ENCODE measurements at regions not wholly inside any gene's neighbourhood (a gene's known extent, or its start where the extent isn't known, plus 50 kb on each side); places are given as distances from the start of the nearest gene placed in this dataset.

DNA sequence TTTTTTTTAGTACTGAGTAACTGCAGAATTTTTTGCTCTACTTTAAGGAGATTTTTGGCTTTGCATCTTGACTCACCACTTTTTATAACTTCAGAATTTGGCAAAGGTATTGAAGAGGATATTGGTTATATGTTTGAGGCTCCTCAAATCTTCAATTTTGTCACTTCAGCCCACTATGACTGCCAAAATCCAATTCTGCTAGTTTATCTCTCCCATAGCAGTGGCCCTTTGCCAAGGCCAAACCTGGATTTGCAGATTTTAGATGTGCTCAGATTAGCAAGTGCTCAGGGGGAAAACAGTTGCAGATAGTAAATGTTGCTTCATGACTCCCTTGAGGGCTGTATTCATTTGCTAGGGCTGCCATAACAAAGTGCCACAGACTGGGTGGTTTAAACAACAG is 427.5 kb downstream of the ADRA2A start:
- no peaks in the 10 kb centered on the region for H3K79me2 ChIP-seq (ENCODE audit: insufficient read depth, low read length)
- H2AFZ ChIP-seq (ENCODE audit: low read length), result no peak overlapping the region
- no peaks in the 10 kb centered on the region for H3K23me2 ChIP-seq (ENCODE audit: insufficient read length, low read depth, low read length, poor library complexity, severe bottlenecking)
- DNase-seq, result no peak
- H4K8ac ChIP-seq (replicated peaks; ENCODE audit: insufficient read length, low read depth, low read length), result no peak overlapping the region
- H3K36me3 Mint-ChIP-seq (ENCODE audit: insufficient read depth in 1 of 3, low read depth in 3 of 3), result peaks cover 15 to 42% (median 26%) of the 10 kb centered on the region in 3 experiments
- no peak overlapping the region for H3K9ac ChIP-seq (ENCODE audit: extremely low read depth, insufficient read length, low read length)
- no peak overlapping the region for H2BK12ac ChIP-seq (ENCODE audit: insufficient read length, low read depth, low read length)
- no peak overlapping the region for H3K4me2 ChIP-seq (ENCODE audit: insufficient read depth, insufficient read length, low read length)
- H3K14ac ChIP-seq (ENCODE audit: insufficient read depth, low read length), result no peak overlapping the region
- H3K23ac ChIP-seq (ENCODE audit: insufficient read length, low read depth, low read length), result no peak overlapping the region
- no peak overlapping the region for H3K27ac ChIP-seq (ENCODE audit: insufficient read length, low read depth, low read length)
- peaks cover 37 to 38% of the 10 kb centered on the region in 2 experiments for H3K4me1 Mint-ChIP-seq
- no peak overlapping the region for H3T11ph ChIP-seq (ENCODE audit: low read length)
- no peak overlapping the region for H4K5ac ChIP-seq (ENCODE audit: insufficient read length, low read depth, low read length)
- H3K18ac ChIP-seq (ENCODE audit: insufficient read length, low read depth, low read length), result no peak overlapping the region
- H2BK5ac ChIP-seq (ENCODE audit: insufficient read length, low read length), result no peak overlapping the region
- H3K79me1 ChIP-seq (ENCODE audit: insufficient read depth, low read depth, low read length, poor library complexity, severe bottlenecking), result no peaks in the 10 kb centered on the region
- H4K91ac ChIP-seq (ENCODE audit: insufficient read length, low read depth, low read length), result no peak overlapping the region
- H2BK15ac ChIP-seq (ENCODE audit: low read depth, low read length), result no peak overlapping the region
- no peaks in the 10 kb centered on the region for H3K27me3 Mint-ChIP-seq (ENCODE audit: low read depth)
- TF ChIP-seq, protein P1, sequence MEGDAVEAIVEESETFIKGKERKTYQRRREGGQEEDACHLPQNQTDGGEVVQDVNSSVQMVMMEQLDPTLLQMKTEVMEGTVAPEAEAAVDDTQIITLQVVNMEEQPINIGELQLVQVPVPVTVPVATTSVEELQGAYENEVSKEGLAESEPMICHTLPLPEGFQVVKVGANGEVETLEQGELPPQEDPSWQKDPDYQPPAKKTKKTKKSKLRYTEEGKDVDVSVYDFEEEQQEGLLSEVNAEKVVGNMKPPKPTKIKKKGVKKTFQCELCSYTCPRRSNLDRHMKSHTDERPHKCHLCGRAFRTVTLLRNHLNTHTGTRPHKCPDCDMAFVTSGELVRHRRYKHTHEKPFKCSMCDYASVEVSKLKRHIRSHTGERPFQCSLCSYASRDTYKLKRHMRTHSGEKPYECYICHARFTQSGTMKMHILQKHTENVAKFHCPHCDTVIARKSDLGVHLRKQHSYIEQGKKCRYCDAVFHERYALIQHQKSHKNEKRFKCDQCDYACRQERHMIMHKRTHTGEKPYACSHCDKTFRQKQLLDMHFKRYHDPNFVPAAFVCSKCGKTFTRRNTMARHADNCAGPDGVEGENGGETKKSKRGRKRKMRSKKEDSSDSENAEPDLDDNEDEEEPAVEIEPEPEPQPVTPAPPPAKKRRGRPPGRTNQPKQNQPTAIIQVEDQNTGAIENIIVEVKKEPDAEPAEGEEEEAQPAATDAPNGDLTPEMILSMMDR (conservative IDR thresholded peaks at IDR 0.05), result no peak
- H2AK5ac ChIP-seq (ENCODE audit: insufficient read length, low read length), result no peak overlapping the region
- H3K4ac ChIP-seq (ENCODE audit: low read depth, low read length), result no peak overlapping the region
- H2BK120ac ChIP-seq (ENCODE audit: low read depth, low read length, poor library complexity, severe bottlenecking), result no peak overlapping the region
- no peaks in the 10 kb centered on the region for H3K27me3 ChIP-seq (ENCODE audit: insufficient read depth, low read length)
- no peak overlapping the region for H3K4me3 Mint-ChIP-seq
- no peak overlapping the region for H3K27ac Mint-ChIP-seq
- H3K4me1 ChIP-seq (ENCODE audit: insufficient read depth, low read length), result peaks cover 11% of the 10 kb centered on the region; the same call in 1 of the 2 replicates
- H3K9me3 Mint-ChIP-seq, result peaks cover 37 to 38% of the 10 kb centered on the region in 2 experiments
- H4K20me1 ChIP-seq (ENCODE audit: control insufficient read depth, insufficient read depth, insufficient read length), result no peaks in the 10 kb centered on the region
- H3K56ac ChIP-seq (ENCODE audit: insufficient read length, low read depth, low read length), result no peak overlapping the region
- no peaks in the 10 kb centered on the region for H3K9me3 ChIP-seq (ENCODE audit: control insufficient read depth, low read depth, low read length)
- no peak overlapping the region for H2BK20ac ChIP-seq (ENCODE audit: low read depth, low read length, poor library complexity, severe bottlenecking)
